Fibroblast of lung (primary cell): ENCODE measurements at regions not wholly inside any gene's neighbourhood (a gene's known extent, or its start where the extent isn't known, plus 50 kb on each side); places are given as distances from the start of the nearest gene placed in this dataset.
A peak's percentile ranks its signal among the peaks of the same experiment; 100 is the strongest.

Experiments used
- DNase-seq, 2 donors: peaks; one replicate each; pipeline versions ENCODE4 v3.0.0 to v3.0.0-alpha.2; 2010; ENCODE audit warnings: low read depth in 2 of 2
- H2AFZ ChIP-seq: 2 replicates; pipeline ENCODE4 v1.5.1; 2012; ENCODE audit warnings: low read length, control low read depth, inconsistent platforms
- H3K27ac ChIP-seq: 2 replicates; pipeline ENCODE4 v1.5.1; 2011; ENCODE audit warnings: low read length, control low read depth; ENCODE audit not compliant: insufficient read depth
- H3K27me3 ChIP-seq: 2 replicates; pipeline ENCODE4 v1.5.1; 2011; ENCODE audit warnings: mild to moderate bottlenecking, low read length; ENCODE audit not compliant: control insufficient read depth, insufficient read depth
- H3K36me3 ChIP-seq: 2 replicates; pipeline ENCODE4 v1.5.1; 2011; ENCODE audit warnings: low read length; ENCODE audit not compliant: control insufficient read depth, insufficient read depth
- H3K4me1 ChIP-seq: 2 replicates; pipeline ENCODE4 v1.5.1; 2011; ENCODE audit warnings: low read length; ENCODE audit not compliant: control insufficient read depth, insufficient read depth; ENCODE audit errors: extremely low read depth
- H3K4me2 ChIP-seq: 2 replicates; pipeline ENCODE4 v1.5.1; 2011; ENCODE audit warnings: low read length, control low read depth; ENCODE audit not compliant: insufficient read depth; ENCODE audit errors: extremely low read depth
- H3K4me3 ChIP-seq, 4 experiments: fragments of 200-600 bp in 1 of 4; sonication (generic) in 1 of 4; replicated peaks in 1 of 4; 2 replicates each; pipeline ENCODE4 v1.5.1; 2011 to 2016; ENCODE audit warnings: low read length in 4 of 4, low read depth in 3 of 4, mild to moderate bottlenecking in 3 of 4, control low read depth in 2 of 4, inconsistent platforms in 1 of 4, mixed read lengths in 1 of 4; ENCODE audit not compliant: insufficient read depth in 1 of 4; ENCODE audit errors: control extremely low read depth in 1 of 4
- H3K79me2 ChIP-seq: 2 replicates; pipeline ENCODE4 v1.5.1; 2012; ENCODE audit warnings: mild to moderate bottlenecking, low read length, inconsistent platforms; ENCODE audit not compliant: control insufficient read depth, insufficient read depth
- H3K9ac ChIP-seq: 2 replicates; pipeline ENCODE4 v1.5.1; 2011; ENCODE audit warnings: mild to moderate bottlenecking, low read length, control low read depth; ENCODE audit not compliant: insufficient read depth
- H3K9me3 ChIP-seq: 2 replicates; pipeline ENCODE4 v1.5.1; 2012; ENCODE audit warnings: low read depth, low read length; ENCODE audit not compliant: control insufficient read depth, insufficient read depth
- H4K20me1 ChIP-seq: 2 replicates; pipeline ENCODE4 v1.5.1; 2011; ENCODE audit warnings: low read length; ENCODE audit not compliant: control insufficient read depth, insufficient read depth; ENCODE audit errors: extremely low read depth
- CTCF ChIP-seq, 2 donors: IDR thresholded peaks in 1 of 2; conservative IDR thresholded peaks in 1 of 2; 1 replicate in 1 of 2; 2 replicates in 1 of 2; pipeline ENCODE4 v1.5.1; 2011 to 2012; ENCODE audit warnings: low read length in 2 of 2, control low read depth in 1 of 2, inconsistent platforms in 1 of 2, low read depth in 1 of 2, mild to moderate bottlenecking in 1 of 2
- EZH2 ChIP-seq: IDR thresholded peaks from 2 replicates; pipeline ENCODE4 v1.5.1; 2012; ENCODE audit warnings: low read length, control low read depth, mild to moderate bottlenecking; ENCODE audit errors: missing control alignments

DNA sequence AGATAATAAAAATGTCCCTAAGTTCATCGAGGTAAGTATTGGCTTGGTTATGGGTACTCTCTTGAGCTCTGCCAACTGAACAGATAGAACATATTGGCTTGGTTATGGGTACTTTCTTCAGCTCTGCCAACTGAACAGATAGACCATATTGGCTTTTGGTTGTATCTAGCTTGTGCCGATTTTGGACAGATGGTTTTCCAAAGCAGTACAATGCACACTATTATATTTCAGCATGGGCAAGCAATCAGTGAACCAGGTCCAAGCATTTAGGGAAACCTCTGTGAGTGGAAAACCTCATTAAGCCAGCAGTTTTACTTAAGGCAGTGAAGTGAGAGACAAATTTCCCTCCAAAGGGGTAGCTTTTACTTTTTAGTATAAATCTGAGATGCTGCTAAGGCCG, 1440.5 kb upstream of the SPRY2 start:
- no peak overlapping the region for H3K27ac ChIP-seq
- H2AFZ ChIP-seq = no peak overlapping the region
- no peaks in the 10 kb centered on the region for H3K4me1 ChIP-seq
- H4K20me1 ChIP-seq = no peaks in the 10 kb centered on the region
- no peaks in the 10 kb centered on the region for H3K27me3 ChIP-seq
- H3K36me3 ChIP-seq = no peaks in the 10 kb centered on the region
- no peaks in the 10 kb centered on the region for H3K9me3 ChIP-seq
- DNase-seq = no peak
- no peak for TF ChIP-seq EZH2
- TF ChIP-seq CTCF (conservative IDR thresholded peaks at IDR 0.05 in 1 of 2, IDR thresholded peaks at IDR 0.05 in 1 of 2; ENCODE audit: low read depth in 1 of 2, low read length in 2 of 2) = no peak
- H3K4me2 ChIP-seq = no peak overlapping the region
- H3K79me2 ChIP-seq = no peaks in the 10 kb centered on the region
- H3K9ac ChIP-seq = no peak overlapping the region
- no peak overlapping the region for H3K4me3 ChIP-seq

GRCh38 chr13:81779876-81780275, 1439.0 kb upstream of the SPRY2 start:
- no peak overlapping the region for H3K4me2 ChIP-seq
- no peak for TF ChIP-seq EZH2
- TF ChIP-seq CTCF (conservative IDR thresholded peaks at IDR 0.05 in 1 of 2, IDR thresholded peaks at IDR 0.05 in 1 of 2; ENCODE audit: low read depth in 1 of 2, low read length in 2 of 2) = no peak
- no peaks in the 10 kb centered on the region for H3K4me1 ChIP-seq
- no peaks in the 10 kb centered on the region for H3K9me3 ChIP-seq
- no peak overlapping the region for H3K9ac ChIP-seq
- no peaks in the 10 kb centered on the region for H4K20me1 ChIP-seq
- no peaks in the 10 kb centered on the region for H3K79me2 ChIP-seq
- H3K36me3 ChIP-seq = no peaks in the 10 kb centered on the region
- H3K4me3 ChIP-seq = no peak overlapping the region
- DNase-seq = peak in 1 of 2 donors; percentile 0
- no peaks in the 10 kb centered on the region for H3K27me3 ChIP-seq
- no peak overlapping the region for H2AFZ ChIP-seq
- no peak overlapping the region for H3K27ac ChIP-seq

- TF ChIP-seq CTCF (conservative IDR thresholded peaks at IDR 0.05 in 1 of 2, IDR thresholded peaks at IDR 0.05 in 1 of 2; ENCODE audit: low read depth in 1 of 2, low read length in 2 of 2) (no peak), EZH2 (no peak)
- DNase-seq = no peak
- H3K79me2 ChIP-seq = no peaks in the 10 kb centered on the region
- H3K9ac ChIP-seq = no peak overlapping the region
- no peaks in the 10 kb centered on the region for H3K36me3 ChIP-seq
- H3K4me3 ChIP-seq = no peak overlapping the region
- no peak overlapping the region for H3K4me2 ChIP-seq
- no peaks in the 10 kb centered on the region for H3K27me3 ChIP-seq
- no peaks in the 10 kb centered on the region for H3K4me1 ChIP-seq
- no peak overlapping the region for H3K27ac ChIP-seq
- H4K20me1 ChIP-seq = no peaks in the 10 kb centered on the region
- H3K9me3 ChIP-seq = no peaks in the 10 kb centered on the region
- no peak overlapping the region for H2AFZ ChIP-seq
These were observed 1437.4 kb upstream of the SPRY2 start for GRCh38 chr13:81778350-81778749.
